ENCODE measurements at regions not wholly inside any gene's neighbourhood (a gene's known extent, or its start where the extent isn't known, plus 50 kb on each side); places are given as distances from the start of the nearest gene placed in this dataset.

DNA sequence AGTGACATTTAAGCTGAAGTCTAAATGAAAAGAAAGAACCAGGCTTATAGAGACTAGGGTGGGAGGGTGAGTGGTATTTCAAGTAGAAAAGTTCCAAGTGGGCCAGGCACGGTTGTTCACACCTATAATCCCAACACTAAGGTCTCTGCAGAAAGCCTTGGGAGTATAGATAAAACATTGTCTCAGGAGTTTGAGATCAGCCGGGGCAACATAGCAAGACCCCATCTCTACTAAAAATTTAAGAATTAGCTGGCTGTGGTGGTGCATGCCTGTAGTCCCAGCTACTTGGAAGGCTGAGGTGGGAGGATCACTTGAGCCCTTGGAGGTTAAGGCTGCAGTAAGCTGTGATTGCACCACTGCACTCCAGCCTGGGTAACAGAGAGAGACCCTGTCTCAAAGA, 143.4 kb upstream of the PKDCC start:
- no peak for DNase-seq (ENCODE audit: low spot score)
- intact Hi-C loops (cut with micrococcal nuclease; ENCODE audit: unreplicated experiment) = no loop called here
- POLR2A ChIA-PET (ENCODE audit: low non-redundant PET) = interaction anchor here (0.7 kb wide), 1 partner anchor 85 kb away, joined by 7 read pairs; no protein-coding TSS in a partner anchor
- Histone ChIP-seq H3K9me3 (ENCODE audit: low read depth, low read length, poor library complexity, severe bottlenecking) (no peaks in the 10 kb centered on the region), H3K4me3 (ENCODE audit: low read depth, low read length, poor library complexity, severe bottlenecking) (no peak overlapping the region), H3K27ac (ENCODE audit: low read depth, low read length, poor library complexity, severe bottlenecking) (no peak overlapping the region), H3K36me3 (ENCODE audit: insufficient read depth, low read length, poor library complexity, severe bottlenecking) (no peaks in the 10 kb centered on the region), H3K27me3 (replicated peaks; ENCODE audit: insufficient read depth, low read depth, low read length, poor library complexity) (no peaks in the 10 kb centered on the region), H3K4me1 (ENCODE audit: insufficient read depth, low read length, poor library complexity, severe bottlenecking) (no peaks in the 10 kb centered on the region)
- no peak for TF ChIP-seq EZH2 (IDR thresholded peaks at IDR 0.05; ENCODE audit: borderline replicate concordance, low read depth, low read length, poor library complexity, severe bottlenecking)
- TF ChIP-seq, protein P1, sequence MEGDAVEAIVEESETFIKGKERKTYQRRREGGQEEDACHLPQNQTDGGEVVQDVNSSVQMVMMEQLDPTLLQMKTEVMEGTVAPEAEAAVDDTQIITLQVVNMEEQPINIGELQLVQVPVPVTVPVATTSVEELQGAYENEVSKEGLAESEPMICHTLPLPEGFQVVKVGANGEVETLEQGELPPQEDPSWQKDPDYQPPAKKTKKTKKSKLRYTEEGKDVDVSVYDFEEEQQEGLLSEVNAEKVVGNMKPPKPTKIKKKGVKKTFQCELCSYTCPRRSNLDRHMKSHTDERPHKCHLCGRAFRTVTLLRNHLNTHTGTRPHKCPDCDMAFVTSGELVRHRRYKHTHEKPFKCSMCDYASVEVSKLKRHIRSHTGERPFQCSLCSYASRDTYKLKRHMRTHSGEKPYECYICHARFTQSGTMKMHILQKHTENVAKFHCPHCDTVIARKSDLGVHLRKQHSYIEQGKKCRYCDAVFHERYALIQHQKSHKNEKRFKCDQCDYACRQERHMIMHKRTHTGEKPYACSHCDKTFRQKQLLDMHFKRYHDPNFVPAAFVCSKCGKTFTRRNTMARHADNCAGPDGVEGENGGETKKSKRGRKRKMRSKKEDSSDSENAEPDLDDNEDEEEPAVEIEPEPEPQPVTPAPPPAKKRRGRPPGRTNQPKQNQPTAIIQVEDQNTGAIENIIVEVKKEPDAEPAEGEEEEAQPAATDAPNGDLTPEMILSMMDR (conservative IDR thresholded peaks at IDR 0.05; ENCODE audit: low read depth, low read length) = no peak
- no TSS peak for BruUV-seq (replicated peaks)
- CTCF ChIA-PET = no interaction called here

DNA sequence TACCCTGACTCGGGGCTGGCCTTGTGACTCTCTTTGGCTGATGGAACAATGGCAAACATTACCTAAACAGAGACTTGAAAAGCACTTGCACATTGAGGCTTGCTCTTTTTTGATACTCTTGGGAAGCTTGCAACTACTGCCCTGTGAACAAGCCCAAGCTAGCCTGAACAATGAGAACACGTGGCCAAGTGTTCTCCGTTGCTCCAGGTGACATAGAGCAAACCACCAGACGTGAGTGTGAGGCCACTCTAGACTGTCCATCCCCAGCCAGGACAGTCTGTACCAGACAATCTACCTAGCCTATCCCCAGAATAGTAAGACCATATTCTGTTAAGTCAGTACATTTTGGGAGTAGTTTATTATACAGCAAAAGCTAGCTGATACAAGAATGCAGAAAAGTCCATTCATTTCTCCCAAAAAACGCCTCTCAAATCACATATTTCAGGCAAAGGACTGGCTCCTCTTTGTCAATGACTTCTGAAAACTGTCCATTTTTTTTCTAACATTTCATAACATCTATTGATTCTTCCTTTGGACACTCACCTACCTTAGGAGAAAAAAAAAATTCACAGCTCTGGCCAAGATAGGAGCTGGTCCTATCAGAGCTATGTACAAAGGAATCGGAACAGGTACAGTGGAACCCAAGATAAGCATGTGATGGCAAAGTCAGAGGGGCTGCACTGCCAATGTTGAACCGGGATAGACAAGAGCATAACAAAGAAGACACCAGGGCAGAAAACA, 142.1 kb upstream of the PKDCC start:
- no peaks in the 10 kb centered on the region for H3K27me3 ChIP-seq (replicated peaks; ENCODE audit: insufficient read depth, low read depth, low read length, poor library complexity)
- no TSS peak for BruUV-seq (replicated peaks)
- no peak overlapping the region for H3K4me3 ChIP-seq (ENCODE audit: low read depth, low read length, poor library complexity, severe bottlenecking)
- CTCF ChIA-PET = no interaction called here
- intact Hi-C loops (cut with micrococcal nuclease; ENCODE audit: unreplicated experiment) = no loop called here
- POLR2A ChIA-PET (ENCODE audit: low non-redundant PET) = interaction anchor here (0.6 kb wide), 1 partner anchor 110 kb away, joined by 3 read pairs; no protein-coding TSS in a partner anchor
- TF ChIP-seq, protein P1 (conservative IDR thresholded peaks at IDR 0.05; ENCODE audit: low read depth, low read length) = no peak
- no peak for TF ChIP-seq EZH2 (IDR thresholded peaks at IDR 0.05; ENCODE audit: borderline replicate concordance, low read depth, low read length, poor library complexity, severe bottlenecking)
- no peak overlapping the region for H3K27ac ChIP-seq (ENCODE audit: low read depth, low read length, poor library complexity, severe bottlenecking)
- no peaks in the 10 kb centered on the region for H3K9me3 ChIP-seq (ENCODE audit: low read depth, low read length, poor library complexity, severe bottlenecking)
- no peak for DNase-seq (ENCODE audit: low spot score)
- no peaks in the 10 kb centered on the region for H3K36me3 ChIP-seq (ENCODE audit: insufficient read depth, low read length, poor library complexity, severe bottlenecking)
- H3K4me1 ChIP-seq (ENCODE audit: insufficient read depth, low read length, poor library complexity, severe bottlenecking) = no peaks in the 10 kb centered on the region

DNA sequence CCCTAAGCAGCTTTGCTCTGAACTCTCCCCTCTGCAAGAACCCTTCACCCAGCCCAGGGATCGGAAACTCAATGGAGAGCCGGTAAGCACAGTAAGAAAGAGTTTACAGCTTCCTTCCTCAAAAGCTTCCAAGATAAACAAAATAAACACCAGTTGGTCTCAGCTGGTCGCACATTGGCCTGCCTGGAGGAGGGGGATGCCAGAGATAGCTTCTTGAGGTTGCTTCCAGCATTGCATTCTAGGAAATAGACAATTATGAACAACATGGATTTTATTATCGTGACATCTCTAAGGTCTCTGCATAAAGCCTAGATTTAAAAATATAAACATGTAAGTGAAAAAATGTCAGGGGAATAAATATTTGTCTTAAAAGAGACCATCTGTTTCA, 141.5 kb upstream of the PKDCC start:
- no peaks in the 10 kb centered on the region for H3K4me1 ChIP-seq (ENCODE audit: insufficient read depth, low read length, poor library complexity, severe bottlenecking)
- ChIA-PET POLR2A (ENCODE audit: low non-redundant PET) (interaction anchor here (0.6 kb wide), 1 partner anchor 110 kb away, joined by 3 read pairs; no protein-coding TSS in a partner anchor), CTCF (no interaction called here)
- no peak for TF ChIP-seq EZH2 (IDR thresholded peaks at IDR 0.05; ENCODE audit: borderline replicate concordance, low read depth, low read length, poor library complexity, severe bottlenecking)
- TF ChIP-seq, protein P1 (conservative IDR thresholded peaks at IDR 0.05; ENCODE audit: low read depth, low read length) = no peak
- no peaks in the 10 kb centered on the region for H3K27me3 ChIP-seq (replicated peaks; ENCODE audit: insufficient read depth, low read depth, low read length, poor library complexity)
- intact Hi-C loops (cut with micrococcal nuclease; ENCODE audit: unreplicated experiment) = no loop called here
- H3K4me3 ChIP-seq (ENCODE audit: low read depth, low read length, poor library complexity, severe bottlenecking) = no peak overlapping the region
- no peak overlapping the region for H3K27ac ChIP-seq (ENCODE audit: low read depth, low read length, poor library complexity, severe bottlenecking)
- peak; percentile 30 for DNase-seq (ENCODE audit: low spot score)
- no peaks in the 10 kb centered on the region for H3K36me3 ChIP-seq (ENCODE audit: insufficient read depth, low read length, poor library complexity, severe bottlenecking)
- no peaks in the 10 kb centered on the region for H3K9me3 ChIP-seq (ENCODE audit: low read depth, low read length, poor library complexity, severe bottlenecking)
- BruUV-seq (replicated peaks) = no TSS peak

All from A673 (cell line).